AG04449 (cell line): ENCODE measurements at regions not wholly inside any gene's neighbourhood (a gene's known extent, or its start where the extent isn't known, plus 50 kb on each side); places are given as distances from the start of the nearest gene placed in this dataset.
A peak's percentile ranks its signal among the peaks of the same experiment; 100 is the strongest.

ENCODE experiments used
- CTCF ChIA-PET: fragments of 350-600 bp; formaldehyde crosslinking; extraction: SDS; loops from one replicate; lab custom pipeline; 2021; ENCODE audit warnings: antibody characterized with exemption; lab: Yijun Ruan, JAX
- POLR2A ChIA-PET: fragments of 400-600, 350-600 bp; formaldehyde crosslinking; extraction: SDS; loops from one replicate; lab custom pipeline; 2020; ENCODE audit warnings: antibody characterized with exemption, inconsistent platforms; lab: Yijun Ruan, JAX
- DNase-seq: peaks from one replicate; pipeline ENCODE4 v3.0.0-alpha.2; 2010; ENCODE audit warnings: low read depth, low spot score
- H3K4me3 ChIP-seq: 2 replicates; pipeline ENCODE4 v1.5.1; 2011; ENCODE audit warnings: low read depth, mild to moderate bottlenecking, control low read depth, low read length
- CTCF ChIP-seq: IDR thresholded peaks from one replicate; pipeline ENCODE4 v1.5.1; 2011; ENCODE audit warnings: mild to moderate bottlenecking, moderate library complexity, low read length, control low read depth, inconsistent platforms; ENCODE audit not compliant: insufficient read depth; ENCODE audit errors: missing control alignments

GRCh38 chr2:160550048-160550447 lies 56.4 kb upstream of the RBMS1 start:
- no peak for TF ChIP-seq CTCF
- ChIA-PET POLR2A (no interaction called here), CTCF (interaction anchor here (1.3 kb wide), 1 partner anchor 15 kb away, joined by 5 read pairs; no protein-coding TSS in a partner anchor)
- no peak overlapping the region for H3K4me3 ChIP-seq
- no peak for DNase-seq

GRCh38 chr2:160551259-160551658 lies 57.7 kb upstream of the RBMS1 start:
- CTCF ChIA-PET: no interaction called here
- no peak for TF ChIP-seq CTCF
- no peak overlapping the region for H3K4me3 ChIP-seq
- POLR2A ChIA-PET: no interaction called here
- no peak for DNase-seq

- ChIA-PET POLR2A (no interaction called here), CTCF (interaction anchor here (0.9 kb wide), 1 partner anchor 9 kb away, joined by 3 read pairs; no protein-coding TSS in a partner anchor)
- TF ChIP-seq CTCF: no peak
- no peak overlapping the region for H3K4me3 ChIP-seq
- no peak for DNase-seq
Observed at GRCh38 chr2:160555420-160556071, 61.9 kb upstream of the RBMS1 start.

GRCh38 chr2:160557903-160558302 lies 64.3 kb upstream of the RBMS1 start:
- no peak for TF ChIP-seq CTCF
- no peak overlapping the region for H3K4me3 ChIP-seq
- POLR2A ChIA-PET: no interaction called here
- DNase-seq: no peak
- CTCF ChIA-PET: no interaction called here

GRCh38 chr2:160558531-160558930 lies 64.9 kb upstream of the RBMS1 start:
- no peak overlapping the region for H3K4me3 ChIP-seq
- CTCF ChIA-PET: no interaction called here
- TF ChIP-seq CTCF: no peak
- no peak for DNase-seq
- POLR2A ChIA-PET: no interaction called here

- H3K4me3 ChIP-seq: no peak overlapping the region
- POLR2A ChIA-PET: interaction anchor here (0.6 kb wide), 1 partner anchor 408 kb away, joined by 6 read pairs; no protein-coding TSS in a partner anchor
- no peak for TF ChIP-seq CTCF
- peak; percentile 46 for DNase-seq
- CTCF ChIA-PET: interaction anchor here (1.2 to 2.3 kb wide), 2 partner anchors 8 to 14 kb away, joined by 5 to 6 read pairs; no protein-coding TSS in a partner anchor
Observed at GRCh38 chr2:160561551-160562295, 68.1 kb upstream of the RBMS1 start.
